ENCODE measurements at regions not wholly inside any gene's neighbourhood (a gene's known extent, or its start where the extent isn't known, plus 50 kb on each side); places are given as distances from the start of the nearest gene placed in this dataset.

DNA sequence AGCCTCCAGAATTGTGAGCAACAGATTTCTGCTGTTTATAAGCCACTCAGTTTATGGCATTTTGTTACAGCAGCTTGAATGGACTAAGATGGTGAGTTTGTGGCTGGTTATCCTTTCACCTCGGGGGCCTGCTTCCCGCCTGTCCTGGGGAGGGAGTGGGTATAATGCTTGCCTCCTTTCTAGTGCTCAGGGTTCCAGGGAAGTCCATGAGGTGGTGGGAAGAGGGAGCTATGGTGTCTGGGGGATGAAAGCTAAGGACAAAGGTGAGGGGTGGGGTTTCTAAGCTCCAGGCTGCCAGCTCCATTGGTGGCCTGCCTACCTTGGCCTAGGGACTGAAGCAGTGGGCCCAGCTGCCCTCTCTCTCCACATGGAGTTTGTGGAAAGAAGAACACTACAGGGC, 50.2 kb upstream of the SDK2 start:
- DNase-seq = no peak

- no peak for DNase-seq
Observed at GRCh38 chr17:73695035-73695738, 50.9 kb upstream of the SDK2 start.

DNA sequence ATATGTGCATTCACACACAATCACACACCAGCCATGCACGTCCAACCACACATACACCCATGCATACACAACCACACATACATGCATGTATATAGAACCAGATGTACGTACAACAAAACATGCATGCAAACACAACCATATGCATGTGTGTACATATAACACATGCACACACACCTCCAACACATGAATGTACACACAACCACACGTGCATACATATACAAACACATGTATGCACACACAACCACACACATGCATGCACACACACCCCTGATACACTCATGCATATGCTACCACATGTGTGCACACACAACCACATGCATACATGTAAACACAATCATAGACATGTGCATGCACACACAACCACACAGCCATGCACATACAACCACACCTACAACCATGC, 52.0 kb upstream of the SDK2 start:
- DNase-seq = no peak

DNA sequence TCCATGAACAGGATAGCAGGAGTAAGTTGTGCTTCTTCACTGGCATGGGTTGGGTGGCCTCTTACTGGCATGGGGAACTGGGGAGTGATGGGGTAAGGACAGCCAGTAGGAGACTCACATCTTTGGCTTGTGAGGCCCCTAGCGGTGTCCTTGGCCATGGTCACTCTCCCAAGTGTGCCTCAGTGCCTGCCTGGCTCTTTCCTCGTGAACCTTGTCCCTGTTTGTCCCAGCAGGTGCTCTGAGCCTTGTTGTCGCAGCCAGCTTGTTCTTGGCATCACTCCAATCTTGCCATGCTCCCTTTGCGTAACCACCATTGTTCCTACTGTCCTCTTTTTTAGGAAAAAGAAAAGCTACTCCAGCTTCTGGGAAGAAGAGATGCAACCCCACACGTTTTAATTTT, 53.6 kb upstream of the SDK2 start:
- no peak for DNase-seq

DNA sequence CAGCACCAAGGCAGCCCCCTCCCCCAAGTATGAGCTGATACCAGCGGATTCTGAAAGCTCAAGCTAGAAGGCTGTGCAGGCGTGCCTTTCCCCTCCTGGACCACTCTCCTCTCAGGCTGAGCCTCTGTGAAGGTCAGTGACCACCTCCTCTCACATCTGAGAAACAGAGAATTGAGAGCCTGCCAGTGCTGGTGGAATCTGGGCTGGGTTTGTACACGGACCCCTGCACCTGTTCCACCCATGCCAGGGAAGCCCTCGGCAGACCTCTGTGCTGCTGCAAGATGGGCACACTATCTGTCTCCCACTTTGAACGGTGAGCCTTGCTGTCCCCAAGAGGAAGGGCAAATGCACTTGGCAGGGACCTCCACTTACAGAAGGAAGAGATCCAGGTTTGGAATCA, 54.7 kb upstream of the SDK2 start:
- no peak for DNase-seq

DNA sequence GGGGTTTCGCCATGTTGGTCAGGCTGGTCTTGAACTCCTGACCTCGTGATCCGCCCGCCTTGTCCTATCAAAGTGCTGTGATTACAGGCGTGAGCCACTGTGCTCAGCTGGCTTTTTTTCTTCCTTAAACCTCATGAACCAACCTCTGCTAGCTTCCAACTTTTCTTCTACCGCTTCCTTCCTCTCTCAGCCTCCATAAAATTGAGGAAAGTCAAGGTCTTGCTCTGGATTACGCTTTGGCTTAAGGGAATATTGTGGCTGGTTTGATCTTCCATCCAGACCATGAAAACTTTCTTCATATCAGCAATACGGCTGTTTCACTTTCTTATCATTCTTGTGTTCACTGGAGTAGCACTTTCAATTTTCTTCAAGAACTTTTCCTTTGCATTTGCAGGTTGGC, 57.5 kb upstream of the SDK2 start:
- DNase-seq = no peak

- DNase-seq = no peak
Observed at GRCh38 chr17:73703192-73703591, 58.9 kb upstream of the SDK2 start.

DNA sequence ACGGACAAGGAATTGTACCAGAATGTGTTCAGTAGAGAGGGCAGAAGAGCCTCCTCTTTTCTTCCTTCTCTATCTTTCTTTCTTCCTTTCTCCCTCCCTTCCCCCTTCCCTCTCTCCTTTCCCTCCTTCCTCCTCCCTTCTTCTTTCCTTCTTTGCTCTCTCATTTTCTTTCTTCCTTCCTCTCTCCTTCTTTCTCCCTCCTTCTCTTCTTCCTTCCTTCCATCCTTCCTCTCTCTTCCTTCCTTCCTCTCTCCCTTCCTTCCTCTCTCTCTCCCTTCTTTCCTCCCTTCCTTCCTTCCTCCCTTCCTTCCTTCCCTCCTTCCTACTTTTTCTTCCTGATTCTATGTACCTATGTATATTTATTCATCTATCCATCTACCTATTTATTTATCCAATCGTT, 59.7 kb upstream of the SDK2 start:
- no peak for DNase-seq

DNA sequence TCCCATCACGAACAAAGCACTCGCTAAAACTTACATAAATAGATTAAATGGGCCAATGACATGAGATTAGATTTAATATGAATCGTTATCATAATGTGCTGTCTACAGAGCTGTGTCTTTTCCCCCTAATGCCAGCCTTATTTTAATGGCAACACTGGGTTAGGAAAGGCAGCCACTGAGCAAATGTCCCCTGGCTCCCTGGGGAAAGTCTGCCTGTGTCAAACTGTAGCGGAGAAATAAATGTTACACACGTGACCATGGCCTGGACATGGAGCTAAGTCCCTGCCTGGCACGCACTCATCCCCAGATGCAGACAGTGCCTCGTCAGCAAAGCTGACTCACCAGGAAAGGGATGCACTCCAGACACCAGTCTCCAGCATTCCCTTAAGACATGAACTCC, 61.3 kb upstream of the SDK2 start:
- no peak for DNase-seq

GRCh38 chr17:73706428-73706827, 62.2 kb upstream of the SDK2 start:
- no peak for DNase-seq

DNA sequence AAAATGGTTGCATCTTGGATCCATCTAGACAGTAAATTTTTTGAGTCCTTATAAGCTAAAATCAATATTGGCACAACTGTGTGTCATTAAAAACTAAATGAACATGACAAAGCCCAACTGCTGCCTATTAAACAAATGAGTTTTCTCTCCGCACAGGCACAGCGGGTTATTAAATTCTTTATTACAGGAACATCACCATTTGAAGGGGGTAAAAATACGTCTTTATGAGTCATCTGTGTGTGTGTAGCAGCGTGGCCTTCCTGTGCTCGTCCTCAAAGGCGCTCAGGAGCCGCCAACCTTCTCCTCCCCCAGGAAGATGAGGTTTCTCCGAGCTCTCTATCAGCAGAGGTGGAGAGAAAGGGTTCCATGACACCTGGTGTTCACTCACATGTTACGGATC, 62.6 kb upstream of the SDK2 start:
- no peak for DNase-seq

DNA sequence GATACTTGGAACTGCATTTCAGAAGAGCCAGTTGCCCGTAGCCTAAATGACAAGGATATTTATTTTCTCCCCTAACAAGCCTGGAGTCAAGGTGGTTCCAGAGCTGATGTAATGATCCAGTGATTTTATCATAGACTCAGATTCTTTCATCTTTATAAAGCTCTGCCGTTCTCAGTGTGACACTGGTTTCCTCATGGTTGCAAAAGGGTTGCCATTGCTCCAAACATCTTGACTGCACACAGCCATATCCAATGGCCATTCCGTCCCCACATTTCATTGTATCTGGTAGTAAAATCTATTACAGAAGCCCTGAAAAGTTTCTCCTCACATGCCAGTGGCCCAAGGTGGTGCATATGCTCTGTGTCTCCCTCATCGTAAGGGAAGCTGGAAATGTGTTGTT, 63.1 kb upstream of the SDK2 start:
- DNase-seq = no peak

DNA sequence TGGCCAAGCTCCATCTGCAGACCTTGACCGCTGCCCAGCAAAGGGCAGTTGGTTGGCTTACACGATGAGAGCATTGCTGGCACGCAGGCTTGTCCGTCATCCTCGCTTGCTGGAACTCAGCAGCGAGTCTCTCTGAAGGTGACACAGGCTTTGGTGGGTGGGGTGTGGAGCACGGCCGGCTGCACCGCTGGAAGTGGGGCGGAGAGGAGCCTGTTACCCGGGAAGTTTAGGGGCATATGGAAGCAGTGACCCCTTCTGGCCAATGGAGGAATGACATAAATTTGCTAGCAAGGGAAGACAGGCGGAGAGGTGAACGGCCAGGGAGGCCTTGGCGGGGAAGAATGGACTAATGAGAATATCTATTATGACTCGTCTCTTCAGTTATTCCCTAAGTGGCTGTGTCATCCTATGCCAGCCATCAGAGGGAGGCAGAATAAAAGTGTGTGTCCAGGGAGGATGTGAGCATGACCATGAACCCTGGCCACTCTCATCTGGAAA, 65.9 kb upstream of the SDK2 start:
- DNase-seq = peak; percentile 52 to 68

GRCh38 chr17:73711184-73711583, 66.9 kb upstream of the SDK2 start:
- DNase-seq = no peak

DNA sequence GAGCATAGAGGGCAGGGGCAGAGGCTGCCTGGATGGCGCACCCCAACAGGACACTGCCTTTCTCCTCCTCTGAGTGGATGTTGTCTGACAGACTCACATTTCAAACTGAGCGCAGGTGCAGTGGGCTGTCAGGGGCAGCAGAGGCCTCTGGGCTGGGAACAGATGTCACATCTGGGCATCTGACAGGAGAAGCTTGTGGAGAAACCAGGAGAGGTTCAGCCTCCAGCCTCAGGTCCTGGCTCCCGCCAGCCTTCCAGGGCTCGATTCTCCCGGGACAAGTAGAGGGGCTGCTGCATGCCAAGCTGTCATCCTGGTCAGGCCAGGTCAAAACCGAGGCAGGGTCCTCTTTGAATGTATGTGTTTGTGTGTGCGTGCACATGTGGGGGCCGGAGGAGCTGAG, 67.7 kb upstream of the SDK2 start:
- DNase-seq = no peak

DNA sequence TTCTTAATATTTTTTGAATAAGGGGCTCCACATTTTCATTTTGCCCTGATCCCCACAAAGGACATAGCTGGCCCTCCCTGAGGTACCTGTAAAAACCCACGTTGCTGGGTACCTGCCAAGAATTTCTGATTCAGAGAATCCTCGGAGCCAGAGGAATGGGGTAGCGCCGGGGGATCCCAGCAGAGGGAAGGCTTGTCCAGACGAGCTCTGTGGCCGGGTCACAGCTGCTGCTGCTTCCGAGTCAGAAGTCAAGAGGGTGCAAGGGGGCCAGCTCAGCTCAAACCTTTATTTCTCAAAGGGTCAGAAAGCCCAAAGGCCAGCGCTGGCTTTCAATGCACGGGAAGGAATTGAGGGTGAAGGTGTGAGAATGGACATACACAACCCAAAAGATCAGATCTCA, 68.9 kb upstream of the SDK2 start:
- no peak for DNase-seq

DNA sequence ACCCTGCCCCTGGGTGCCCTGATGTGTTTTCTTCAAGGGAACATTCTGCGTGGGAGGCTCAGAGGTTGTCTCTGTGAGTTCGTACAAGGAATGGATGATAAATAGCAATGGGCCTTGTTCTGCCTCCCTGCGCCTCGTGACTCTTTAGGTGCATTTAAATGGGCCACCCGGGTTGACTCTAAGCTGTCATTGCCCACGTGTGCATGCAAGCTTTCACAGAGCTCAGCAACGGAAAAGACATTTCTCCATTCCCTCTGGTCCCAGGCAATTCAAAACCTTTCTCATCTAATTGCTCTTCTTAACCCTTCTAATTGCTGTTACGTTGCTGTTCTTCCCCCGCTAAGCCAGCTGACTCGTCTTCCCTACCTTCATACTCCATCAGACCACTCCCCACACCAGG, 71.5 kb upstream of the SDK2 start:
- DNase-seq = no peak

GRCh38 chr17:73717690-73718089, 73.4 kb upstream of the SDK2 start:
- DNase-seq = no peak

DNA sequence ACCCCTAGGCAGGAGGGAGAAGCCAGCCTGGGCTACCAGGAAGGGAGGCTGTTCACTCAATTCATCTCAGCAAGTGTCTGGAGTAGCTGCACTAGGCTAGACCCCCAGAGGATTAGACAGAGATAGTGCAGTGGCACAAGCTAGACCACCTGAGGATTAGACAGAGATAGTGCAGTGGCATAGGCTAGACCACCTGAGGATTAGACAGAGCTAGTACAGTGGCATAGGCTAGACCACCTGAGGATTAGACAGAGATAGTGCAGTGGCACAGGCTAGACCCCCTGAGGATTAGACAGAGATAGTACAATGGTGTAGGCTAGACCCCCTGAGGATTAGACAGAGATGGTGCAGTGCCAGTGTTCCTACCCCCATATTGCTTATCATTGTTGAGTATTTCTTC, 74.1 kb upstream of the SDK2 start:
- DNase-seq = no peak

- no peak for DNase-seq
Observed at GRCh38 chr17:73718912-73719311, 74.7 kb upstream of the SDK2 start.

- no peak for DNase-seq
Observed at GRCh38 chr17:73719588-73720071, 75.4 kb upstream of the SDK2 start.

DNA sequence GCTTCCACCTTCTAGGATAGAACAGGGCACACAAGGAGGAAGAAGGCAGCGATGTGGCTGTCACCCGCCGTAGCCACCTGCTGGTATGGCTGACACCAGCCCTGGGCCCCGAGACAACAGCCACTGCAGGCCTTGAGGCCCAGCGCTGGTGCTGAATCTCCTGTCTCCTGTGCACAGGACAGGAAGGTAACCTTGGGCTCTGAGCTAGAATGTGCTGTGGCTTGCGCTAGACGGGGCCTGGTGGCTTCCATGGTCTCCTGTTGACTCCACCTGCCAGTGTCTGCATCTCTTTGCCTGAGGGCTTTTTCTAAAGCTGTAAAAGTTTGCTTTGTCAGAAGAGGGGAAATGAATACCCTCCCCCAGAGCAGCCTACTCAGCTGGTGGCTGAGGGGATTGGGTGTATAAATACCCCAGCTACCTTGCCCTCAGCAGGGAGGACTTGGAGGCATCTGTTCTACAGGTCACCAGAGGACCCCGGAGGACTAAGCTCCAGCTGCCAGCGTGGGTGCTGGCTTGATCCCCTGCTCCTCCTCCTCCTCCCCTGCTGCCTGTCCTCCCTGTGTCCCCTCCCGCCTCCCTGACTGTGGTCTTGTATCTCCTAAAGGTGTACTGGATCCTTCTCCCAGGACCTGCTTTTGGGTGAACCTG, 76.1 kb upstream of the SDK2 start:
- no peak for DNase-seq

GRCh38 chr17:73722165-73722564, 77.9 kb upstream of the SDK2 start:
- DNase-seq = peak in 1 of 2 donors; percentile 48

- DNase-seq = no peak
Observed at GRCh38 chr17:73723317-73723716, 79.1 kb upstream of the SDK2 start.

GRCh38 chr17:73724341-73724740, 80.1 kb upstream of the SDK2 start:
- DNase-seq = no peak
